ENCODE measurements at regions not wholly inside any gene's neighbourhood (a gene's known extent, or its start where the extent isn't known, plus 50 kb on each side); places are given as distances from the start of the nearest gene placed in this dataset.

- TF ChIP-seq, protein P1, sequence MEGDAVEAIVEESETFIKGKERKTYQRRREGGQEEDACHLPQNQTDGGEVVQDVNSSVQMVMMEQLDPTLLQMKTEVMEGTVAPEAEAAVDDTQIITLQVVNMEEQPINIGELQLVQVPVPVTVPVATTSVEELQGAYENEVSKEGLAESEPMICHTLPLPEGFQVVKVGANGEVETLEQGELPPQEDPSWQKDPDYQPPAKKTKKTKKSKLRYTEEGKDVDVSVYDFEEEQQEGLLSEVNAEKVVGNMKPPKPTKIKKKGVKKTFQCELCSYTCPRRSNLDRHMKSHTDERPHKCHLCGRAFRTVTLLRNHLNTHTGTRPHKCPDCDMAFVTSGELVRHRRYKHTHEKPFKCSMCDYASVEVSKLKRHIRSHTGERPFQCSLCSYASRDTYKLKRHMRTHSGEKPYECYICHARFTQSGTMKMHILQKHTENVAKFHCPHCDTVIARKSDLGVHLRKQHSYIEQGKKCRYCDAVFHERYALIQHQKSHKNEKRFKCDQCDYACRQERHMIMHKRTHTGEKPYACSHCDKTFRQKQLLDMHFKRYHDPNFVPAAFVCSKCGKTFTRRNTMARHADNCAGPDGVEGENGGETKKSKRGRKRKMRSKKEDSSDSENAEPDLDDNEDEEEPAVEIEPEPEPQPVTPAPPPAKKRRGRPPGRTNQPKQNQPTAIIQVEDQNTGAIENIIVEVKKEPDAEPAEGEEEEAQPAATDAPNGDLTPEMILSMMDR (conservative IDR thresholded peaks at IDR 0.05; ENCODE audit: low read depth, low read length), result no peak
- TF ChIP-seq EZH2phosphoT487 (IDR thresholded peaks at IDR 0.05; ENCODE audit: borderline replicate concordance, low read length) (no peak), EZH2 (IDR thresholded peaks at IDR 0.05; ENCODE audit: low read length, unreplicated experiment) (no peak)
These were observed 248.4 kb downstream of the MYLK4 start for GRCh38 chr6:2502096-2502997.

All from PC-3 (cell line).